RPMI7951 (cell line): ENCODE measurements at regions not wholly inside any gene's neighbourhood (a gene's known extent, or its start where the extent isn't known, plus 50 kb on each side); places are given as distances from the start of the nearest gene placed in this dataset.
A peak's percentile ranks its signal among the peaks of the same experiment; 100 is the strongest.

ENCODE experiments used
- DNase-seq: peaks from one replicate; pipeline ENCODE4 v3.0.0-alpha.2; 2012; ENCODE audit warnings: low read depth

- DNase-seq: no peak
These were observed 273.4 kb upstream of the TNRC6C start for GRCh38 chr17:77684803-77685798.

- no peak for DNase-seq
These were observed 272.5 kb upstream of the TNRC6C start for GRCh38 chr17:77685881-77686486.

- DNase-seq: no peak
These were observed 271.6 kb upstream of the TNRC6C start for GRCh38 chr17:77686903-77687302.

- no peak for DNase-seq
These were observed 271.1 kb upstream of the TNRC6C start for GRCh38 chr17:77687417-77687816.

- no peak for DNase-seq
These were observed 270.6 kb upstream of the TNRC6C start for GRCh38 chr17:77687921-77688320.

- DNase-seq: no peak
These were observed 270.1 kb upstream of the TNRC6C start for GRCh38 chr17:77688369-77688768.

- DNase-seq: peak; percentile 1
These were observed 268.0 kb upstream of the TNRC6C start for GRCh38 chr17:77690271-77691161.

- no peak for DNase-seq
These were observed 267.1 kb upstream of the TNRC6C start for GRCh38 chr17:77691216-77692085.

- peak; percentile 13 for DNase-seq
These were observed 265.8 kb upstream of the TNRC6C start for GRCh38 chr17:77692571-77693161.

GRCh38 chr17:77693301-77693700 lies 265.2 kb upstream of the TNRC6C start:
- no peak for DNase-seq

GRCh38 chr17:77693776-77694175 lies 264.7 kb upstream of the TNRC6C start:
- DNase-seq: no peak

GRCh38 chr17:77694391-77695363 lies 263.8 kb upstream of the TNRC6C start:
- no peak for DNase-seq

GRCh38 chr17:77695386-77695785 lies 263.1 kb upstream of the TNRC6C start:
- no peak for DNase-seq

- no peak for DNase-seq
These were observed 262.3 kb upstream of the TNRC6C start for GRCh38 chr17:77696151-77696720.

GRCh38 chr17:77696721-77697460 lies 261.6 kb upstream of the TNRC6C start:
- no peak for DNase-seq

GRCh38 chr17:77697480-77698400 lies 260.8 kb upstream of the TNRC6C start:
- DNase-seq: no peak

GRCh38 chr17:77698903-77699623 lies 259.4 kb upstream of the TNRC6C start:
- DNase-seq: no peak
